ENCODE measurements at regions not wholly inside any gene's neighbourhood (a gene's known extent, or its start where the extent isn't known, plus 50 kb on each side); places are given as distances from the start of the nearest gene placed in this dataset.

DNA sequence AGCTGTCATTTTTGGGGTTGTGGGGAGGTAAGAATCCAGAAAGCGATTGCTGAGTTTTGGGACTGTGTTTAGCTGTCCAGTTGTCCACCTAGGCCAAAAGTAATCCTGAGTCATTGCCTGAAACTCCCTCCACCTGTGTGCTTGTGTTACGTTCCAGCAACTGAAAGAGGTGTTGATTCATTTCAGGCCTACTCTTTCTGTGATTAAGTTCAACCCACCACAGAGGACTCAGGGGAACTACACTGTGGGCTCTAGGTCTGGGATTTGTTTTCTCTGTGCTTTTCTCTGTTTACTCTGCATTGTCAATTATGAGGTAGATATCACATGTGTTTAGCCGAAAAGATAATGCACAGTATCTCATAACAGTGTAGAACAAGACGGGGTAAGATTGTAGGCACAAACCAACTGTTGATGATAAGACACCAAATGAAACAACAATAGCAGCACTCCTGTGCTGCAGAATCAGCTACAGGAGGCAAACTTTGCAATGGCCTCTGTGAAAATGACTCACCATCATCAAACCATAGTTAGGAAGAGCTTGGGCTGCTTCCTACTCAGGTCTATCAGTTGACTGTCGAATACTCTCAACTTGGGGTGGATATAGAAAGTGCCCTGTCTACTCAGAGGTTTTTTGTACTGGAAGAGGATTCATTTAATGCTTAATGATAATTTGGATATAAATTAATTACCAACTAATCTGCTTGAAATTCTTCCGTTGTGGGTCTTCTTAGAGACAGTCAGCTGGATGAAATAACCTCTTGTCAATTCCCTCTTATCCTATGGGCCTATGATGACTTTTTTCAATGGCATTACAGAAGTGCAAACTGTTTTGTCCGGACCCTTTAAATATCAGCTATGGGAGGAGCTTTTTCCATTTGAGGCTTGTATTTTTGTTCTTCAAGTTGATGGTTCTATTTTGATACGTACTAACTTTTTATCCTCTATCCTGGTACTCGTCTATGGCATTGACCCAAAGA is 385.9 kb downstream of the BMP4 start:
- TF ChIP-seq, protein P1, sequence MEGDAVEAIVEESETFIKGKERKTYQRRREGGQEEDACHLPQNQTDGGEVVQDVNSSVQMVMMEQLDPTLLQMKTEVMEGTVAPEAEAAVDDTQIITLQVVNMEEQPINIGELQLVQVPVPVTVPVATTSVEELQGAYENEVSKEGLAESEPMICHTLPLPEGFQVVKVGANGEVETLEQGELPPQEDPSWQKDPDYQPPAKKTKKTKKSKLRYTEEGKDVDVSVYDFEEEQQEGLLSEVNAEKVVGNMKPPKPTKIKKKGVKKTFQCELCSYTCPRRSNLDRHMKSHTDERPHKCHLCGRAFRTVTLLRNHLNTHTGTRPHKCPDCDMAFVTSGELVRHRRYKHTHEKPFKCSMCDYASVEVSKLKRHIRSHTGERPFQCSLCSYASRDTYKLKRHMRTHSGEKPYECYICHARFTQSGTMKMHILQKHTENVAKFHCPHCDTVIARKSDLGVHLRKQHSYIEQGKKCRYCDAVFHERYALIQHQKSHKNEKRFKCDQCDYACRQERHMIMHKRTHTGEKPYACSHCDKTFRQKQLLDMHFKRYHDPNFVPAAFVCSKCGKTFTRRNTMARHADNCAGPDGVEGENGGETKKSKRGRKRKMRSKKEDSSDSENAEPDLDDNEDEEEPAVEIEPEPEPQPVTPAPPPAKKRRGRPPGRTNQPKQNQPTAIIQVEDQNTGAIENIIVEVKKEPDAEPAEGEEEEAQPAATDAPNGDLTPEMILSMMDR (IDR thresholded peaks at IDR 0.05), result no peak
- TF ChIP-seq POLR2A (IDR thresholded peaks at IDR 0.05), result no peak
- H3K9me3 ChIP-seq, result no peaks in the 10 kb centered on the region
- peak overlapping the region in 2 of 4 donors; percentile 5 to 10 for H3K27ac ChIP-seq
- H3K27me3 ChIP-seq, result no peaks in the 10 kb centered on the region
- no peak overlapping the region for H3K4me3 ChIP-seq
- H3K36me3 ChIP-seq, result no peaks in the 10 kb centered on the region
- no peak for DNase-seq
- H3K4me1 ChIP-seq, result no peaks in the 10 kb centered on the region

DNA sequence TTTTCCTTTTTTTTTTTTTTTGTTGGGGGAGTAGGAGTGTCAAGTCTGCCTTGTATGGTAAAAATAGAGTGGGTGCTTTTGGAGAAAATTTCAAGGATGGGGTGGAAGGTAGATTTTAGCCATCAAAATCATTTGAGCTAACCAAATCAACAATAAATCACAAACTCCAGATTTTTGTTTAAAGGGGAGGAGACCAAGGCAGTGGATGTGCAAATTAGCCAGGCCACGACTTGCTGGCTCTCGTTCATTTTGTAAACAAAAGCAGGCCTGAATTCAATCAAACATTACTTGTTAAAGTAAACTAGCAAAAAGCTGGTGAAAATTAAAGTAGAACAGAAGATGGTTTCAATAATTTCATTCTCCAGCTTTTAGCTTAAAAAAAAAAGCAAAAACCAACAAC is 387.2 kb downstream of the BMP4 start:
- H3K36me3 ChIP-seq, result no peaks in the 10 kb centered on the region
- TF ChIP-seq, protein P1 (IDR thresholded peaks at IDR 0.05), result no peak
- TF ChIP-seq POLR2A (IDR thresholded peaks at IDR 0.05), result no peak
- no peak for DNase-seq
- no peak overlapping the region for H3K27ac ChIP-seq
- no peaks in the 10 kb centered on the region for H3K4me1 ChIP-seq
- H3K27me3 ChIP-seq, result no peaks in the 10 kb centered on the region
- no peaks in the 10 kb centered on the region for H3K9me3 ChIP-seq
- no peak overlapping the region for H3K4me3 ChIP-seq

GRCh38 chr14:53567236-53567780 is 389.3 kb downstream of the BMP4 start:
- H3K4me3 ChIP-seq, result no peak overlapping the region
- H3K27me3 ChIP-seq, result no peaks in the 10 kb centered on the region
- DNase-seq, result no peak
- no peaks in the 10 kb centered on the region for H3K9me3 ChIP-seq
- no peaks in the 10 kb centered on the region for H3K4me1 ChIP-seq
- TF ChIP-seq, protein P1 (IDR thresholded peaks at IDR 0.05), result no peak
- no peak for TF ChIP-seq POLR2A (IDR thresholded peaks at IDR 0.05)
- no peaks in the 10 kb centered on the region for H3K36me3 ChIP-seq
- H3K27ac ChIP-seq, result no peak overlapping the region

GRCh38 chr14:53564870-53565269 is 391.8 kb downstream of the BMP4 start:
- no peaks in the 10 kb centered on the region for H3K9me3 ChIP-seq
- no peak for DNase-seq
- no peaks in the 10 kb centered on the region for H3K36me3 ChIP-seq
- TF ChIP-seq POLR2A (IDR thresholded peaks at IDR 0.05), result no peak
- TF ChIP-seq, protein P1 (IDR thresholded peaks at IDR 0.05), result no peak
- H3K27ac ChIP-seq, result no peak overlapping the region
- no peaks in the 10 kb centered on the region for H3K27me3 ChIP-seq
- no peak overlapping the region for H3K4me3 ChIP-seq
- no peaks in the 10 kb centered on the region for H3K4me1 ChIP-seq

GRCh38 chr14:53563628-53564027 is 393.0 kb downstream of the BMP4 start:
- DNase-seq, result no peak
- no peaks in the 10 kb centered on the region for H3K9me3 ChIP-seq
- no peak overlapping the region for H3K27ac ChIP-seq
- H3K36me3 ChIP-seq, result no peaks in the 10 kb centered on the region
- no peaks in the 10 kb centered on the region for H3K27me3 ChIP-seq
- TF ChIP-seq, protein P1 (IDR thresholded peaks at IDR 0.05), result no peak
- TF ChIP-seq POLR2A (IDR thresholded peaks at IDR 0.05), result no peak
- H3K4me3 ChIP-seq, result no peak overlapping the region
- H3K4me1 ChIP-seq, result no peaks in the 10 kb centered on the region
